ENCODE measurements at regions not wholly inside any gene's neighbourhood (a gene's known extent, or its start where the extent isn't known, plus 50 kb on each side); places are given as distances from the start of the nearest gene placed in this dataset.
"Not testable (repeated sequence)": the region's sequence is repeated elsewhere in the genome, so short reads cannot be mapped to it uniquely, and the experiment has no call there.

DNA sequence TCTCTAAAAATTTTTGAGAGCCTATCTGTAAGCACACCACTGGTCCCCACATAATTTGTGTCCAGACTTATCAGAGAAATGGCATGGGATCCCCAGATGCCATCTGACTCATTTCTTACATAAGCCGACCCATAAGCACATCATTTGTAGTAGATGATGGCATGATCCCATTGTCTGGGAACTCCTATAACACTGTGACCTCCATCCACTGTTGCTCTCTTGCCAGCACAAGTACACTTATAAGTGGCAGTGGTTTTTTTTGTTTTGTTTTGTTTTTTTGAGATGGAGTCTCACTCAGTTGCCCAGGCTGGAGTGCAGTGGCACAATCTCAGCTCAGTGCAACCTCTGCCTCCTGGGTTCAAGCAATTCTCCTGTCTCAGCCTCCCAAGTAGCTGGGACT lies 350.7 kb upstream of the ZFHX3 start:
- DNase-seq; ATAC-seq (ENCODE audit: poor library complexity); intact Hi-C loops (cut with DNase I): not testable (repeated sequence)

DNA sequence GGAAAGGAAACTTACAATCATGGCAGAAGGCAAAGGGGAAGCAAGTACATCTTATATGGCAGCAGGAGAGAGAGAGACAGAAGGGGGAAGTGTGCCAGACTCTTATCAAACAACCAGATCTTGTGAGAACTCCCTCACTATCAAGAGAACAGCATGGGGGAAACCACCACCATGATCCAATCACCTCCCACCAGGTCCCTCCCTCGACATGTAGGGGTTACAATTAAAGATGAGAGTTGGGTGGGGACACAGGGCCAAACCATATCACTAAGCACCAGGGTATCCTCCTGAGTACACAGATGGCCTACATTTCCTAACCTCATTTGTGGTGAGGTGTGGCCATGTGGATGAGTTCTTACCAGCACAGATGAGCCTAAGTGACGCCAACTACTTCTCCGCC lies 348.6 kb upstream of the ZFHX3 start:
- DNase-seq (no peak), ATAC-seq (ENCODE audit: poor library complexity) (no peak)
- intact Hi-C loops (cut with DNase I), result no loop called here

DNA sequence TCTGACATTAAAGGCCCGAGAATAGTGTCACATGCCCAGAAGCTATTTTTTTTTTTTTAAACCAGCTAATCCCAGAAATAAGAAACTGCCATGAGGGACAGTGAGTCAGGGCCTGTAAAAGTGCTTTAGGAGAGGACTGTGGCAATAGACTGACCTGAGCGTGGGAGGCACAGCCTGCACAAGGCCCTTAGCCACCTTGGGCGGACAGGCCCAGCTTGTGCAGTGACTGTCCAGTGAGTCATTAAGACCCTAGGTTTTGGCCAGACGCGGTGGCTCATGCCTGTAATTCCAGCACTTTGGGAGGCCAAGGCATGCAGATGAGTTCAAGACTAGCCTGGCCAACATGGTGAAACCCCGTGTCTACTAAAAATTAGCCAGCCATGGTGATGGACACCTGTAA lies 343.0 kb upstream of the ZFHX3 start:
- ATAC-seq (ENCODE audit: poor library complexity), result no peak
- intact Hi-C loops (cut with DNase I), result no loop called here
- DNase-seq, result no peak

DNA sequence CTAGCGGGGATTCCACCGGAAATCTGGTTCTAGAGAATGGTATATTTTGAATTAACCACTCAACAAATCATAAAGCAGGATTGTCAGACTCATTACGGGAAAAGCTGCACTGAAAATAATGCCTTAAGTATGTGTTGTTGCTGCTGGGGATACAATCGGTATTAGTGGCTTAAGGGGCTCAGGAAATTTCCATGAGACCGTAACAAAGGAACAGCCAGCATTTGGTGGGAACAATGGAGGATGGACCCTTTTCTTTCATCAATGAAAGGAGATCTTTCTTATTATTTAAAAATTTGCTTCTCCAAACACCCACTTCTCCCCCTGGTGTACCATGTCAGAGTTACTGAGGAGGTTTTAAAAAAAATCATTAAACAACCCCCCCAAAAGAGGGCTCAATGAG lies 342.6 kb upstream of the ZFHX3 start:
- DNase-seq (no peak), ATAC-seq (ENCODE audit: poor library complexity) (no peak)
- intact Hi-C loops (cut with DNase I), result no loop called here

DNA sequence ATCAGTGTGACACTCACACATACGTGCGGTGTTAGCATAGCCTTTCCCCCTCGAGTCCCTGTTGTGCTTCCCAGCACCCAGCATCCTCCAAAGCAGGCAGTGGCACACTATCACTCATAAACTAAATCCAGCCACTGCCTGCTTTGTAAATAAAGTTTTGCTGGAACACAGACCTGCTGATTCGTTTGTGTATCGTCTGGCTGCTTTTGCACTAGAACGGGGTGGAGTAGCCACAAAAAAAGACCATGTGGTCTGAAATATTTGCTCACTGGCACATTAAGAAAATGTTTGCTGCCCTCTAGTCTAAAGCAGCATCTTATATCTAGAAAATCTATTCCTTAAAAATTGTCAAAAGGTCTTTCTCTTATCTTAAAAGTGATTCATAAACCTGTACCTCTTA lies 341.2 kb upstream of the ZFHX3 start:
- intact Hi-C loops (cut with DNase I), result no loop called here
- no peak for ATAC-seq (ENCODE audit: poor library complexity)
- DNase-seq, result no peak

DNA sequence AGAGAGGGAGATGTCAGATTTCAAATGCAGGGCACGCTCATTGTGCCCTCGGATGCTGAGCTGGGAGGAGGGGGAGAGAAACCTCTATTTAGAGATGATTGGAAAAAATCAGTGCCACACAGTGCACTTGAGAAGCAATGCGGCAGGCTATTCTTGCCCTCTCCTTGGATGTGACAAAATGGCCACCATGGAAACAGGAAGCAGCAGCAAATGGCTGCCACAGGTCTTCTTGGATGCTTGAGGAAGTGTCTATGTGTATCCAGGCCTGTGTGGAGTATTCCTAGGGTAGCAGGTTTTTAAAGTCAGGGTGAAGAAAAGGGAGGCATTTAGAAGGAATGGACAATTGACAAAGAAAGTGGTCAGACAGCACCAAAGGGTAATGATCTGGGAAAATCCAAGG lies 340.1 kb upstream of the ZFHX3 start:
- ATAC-seq (ENCODE audit: poor library complexity) (no peak), DNase-seq (no peak)
- intact Hi-C loops (cut with DNase I), result no loop called here

DNA sequence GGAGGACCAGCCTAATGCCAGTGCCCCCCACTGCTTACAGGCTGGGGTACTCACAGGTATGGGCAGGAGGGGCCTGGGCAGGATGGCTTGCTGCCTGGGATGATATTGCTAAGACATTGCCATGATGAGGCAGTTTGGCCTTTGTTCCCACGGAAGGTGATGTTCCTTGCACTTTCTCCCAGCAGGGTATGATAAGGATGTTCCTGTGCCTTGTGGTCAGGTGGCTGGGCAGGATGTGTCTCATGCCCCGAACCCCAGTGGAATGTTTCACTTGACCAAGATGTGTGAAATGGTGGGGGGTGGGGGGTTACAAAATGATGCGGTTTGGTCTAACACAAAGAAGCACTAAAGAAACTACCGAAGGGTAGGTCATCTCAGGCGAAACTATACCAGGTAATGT lies 337.8 kb upstream of the ZFHX3 start:
- intact Hi-C loops (cut with DNase I), result no loop called here
- DNase-seq (no peak), ATAC-seq (ENCODE audit: poor library complexity) (no peak)

DNA sequence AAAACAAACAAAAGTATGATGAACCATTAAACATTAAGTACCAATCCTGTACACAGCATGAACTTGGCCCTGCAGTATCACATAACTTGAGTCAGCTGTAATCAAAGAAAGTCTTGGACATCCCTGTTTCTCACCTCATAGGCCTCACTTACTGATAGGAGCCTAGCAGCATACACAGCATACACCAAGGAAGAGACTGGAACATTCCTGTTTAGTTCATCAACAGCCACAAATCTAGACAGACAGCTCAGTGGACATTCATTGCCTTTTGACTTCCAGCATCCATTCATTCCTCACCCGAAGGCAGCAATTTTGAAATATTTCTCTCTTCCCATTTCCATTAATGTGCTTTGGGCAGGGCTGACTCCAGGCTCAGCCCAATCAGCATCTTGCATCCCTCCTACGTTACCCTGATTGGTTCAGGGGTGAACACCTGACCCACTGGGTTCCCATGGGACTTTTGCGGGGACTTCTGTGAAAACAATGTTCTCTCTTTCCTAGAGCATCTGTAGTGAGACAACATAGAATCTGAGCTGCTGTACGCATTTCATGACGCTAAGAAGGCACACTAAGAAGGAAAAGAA lies 336.7 kb upstream of the ZFHX3 start:
- intact Hi-C loops (cut with DNase I), result no loop called here
- ATAC-seq (ENCODE audit: poor library complexity) (no peak), DNase-seq (no peak)

DNA sequence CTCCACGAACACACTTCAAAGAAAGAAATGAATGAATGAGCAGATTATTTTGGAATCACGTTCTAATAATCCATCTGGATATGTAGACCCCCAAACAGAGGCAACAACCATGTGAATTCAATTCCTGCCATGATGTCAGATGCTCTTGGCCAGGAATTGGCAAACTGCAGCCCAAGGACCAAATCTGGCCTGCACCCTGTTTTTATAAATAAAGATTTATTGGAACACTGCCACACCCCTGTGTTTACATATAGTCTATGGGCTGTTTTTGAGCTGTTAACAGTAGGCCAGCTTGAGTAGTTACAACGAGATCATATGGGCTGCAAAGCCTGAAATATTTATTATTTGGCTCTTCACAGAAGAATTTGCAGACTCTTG lies 336.0 kb upstream of the ZFHX3 start:
- intact Hi-C loops (cut with DNase I), result no loop called here
- DNase-seq (no peak), ATAC-seq (ENCODE audit: poor library complexity) (no peak)

DNA sequence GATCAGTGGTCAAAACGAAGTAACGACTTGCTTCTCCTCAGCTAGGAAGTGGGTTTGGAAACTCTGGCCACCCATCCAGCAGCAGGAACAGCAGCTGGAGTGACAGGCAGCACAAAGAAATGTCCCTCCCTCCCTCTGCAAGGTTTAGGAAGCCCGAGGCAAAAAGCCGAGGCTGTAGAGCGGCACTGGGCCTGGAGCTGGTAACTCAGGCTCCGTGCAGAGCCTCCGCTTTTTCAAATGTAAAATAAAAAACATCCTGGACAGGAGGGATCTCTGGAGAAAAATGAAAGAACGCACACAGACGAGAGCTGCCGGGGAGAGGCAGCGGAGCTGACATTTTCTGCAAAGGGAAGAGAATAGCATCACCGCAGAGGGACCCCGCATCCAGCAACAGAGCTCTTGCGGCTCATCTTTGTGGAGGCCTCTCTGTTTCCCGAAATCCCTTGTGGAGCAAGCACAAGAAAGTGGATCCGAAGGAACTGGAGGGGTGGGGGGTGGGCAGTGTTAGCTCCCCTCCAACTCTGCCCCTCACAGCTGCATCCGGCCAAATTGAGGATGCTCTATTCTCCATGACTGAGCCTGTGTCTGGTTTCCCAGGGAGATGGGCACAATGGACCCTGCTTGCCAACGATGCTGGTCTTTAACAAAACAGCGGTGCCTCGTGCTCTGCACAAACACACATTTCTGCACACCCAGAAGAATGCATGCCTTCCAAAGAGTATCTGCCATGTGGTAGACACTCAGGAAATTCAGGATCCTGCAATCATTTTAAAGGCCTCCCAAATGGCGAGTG lies 335.5 kb upstream of the ZFHX3 start:
- intact Hi-C loops (cut with DNase I), result no loop called here
- ATAC-seq (ENCODE audit: poor library complexity) (no peak), DNase-seq (no peak)

DNA sequence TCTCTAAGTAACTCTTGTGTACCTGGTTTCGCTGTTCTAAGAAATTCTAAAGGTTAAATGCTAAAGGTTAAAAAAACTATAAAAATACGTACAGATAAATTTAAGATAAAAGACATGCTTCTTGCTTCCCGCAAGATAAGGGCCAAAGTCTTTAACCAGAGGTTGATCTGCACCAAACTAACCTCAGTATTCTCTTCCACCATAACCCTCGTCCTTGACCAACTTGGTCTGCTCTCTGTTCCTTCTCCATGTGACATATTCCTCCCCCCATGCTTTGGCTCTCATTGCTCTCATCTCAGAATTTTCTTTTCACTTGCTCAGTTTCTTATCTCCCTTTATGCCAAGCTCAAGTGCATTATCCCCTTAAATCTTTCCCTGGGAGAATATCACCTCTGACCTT lies 330.5 kb upstream of the ZFHX3 start:
- ATAC-seq (ENCODE audit: poor library complexity), result no peak
- intact Hi-C loops (cut with DNase I), result no loop called here
- DNase-seq, result no peak

DNA sequence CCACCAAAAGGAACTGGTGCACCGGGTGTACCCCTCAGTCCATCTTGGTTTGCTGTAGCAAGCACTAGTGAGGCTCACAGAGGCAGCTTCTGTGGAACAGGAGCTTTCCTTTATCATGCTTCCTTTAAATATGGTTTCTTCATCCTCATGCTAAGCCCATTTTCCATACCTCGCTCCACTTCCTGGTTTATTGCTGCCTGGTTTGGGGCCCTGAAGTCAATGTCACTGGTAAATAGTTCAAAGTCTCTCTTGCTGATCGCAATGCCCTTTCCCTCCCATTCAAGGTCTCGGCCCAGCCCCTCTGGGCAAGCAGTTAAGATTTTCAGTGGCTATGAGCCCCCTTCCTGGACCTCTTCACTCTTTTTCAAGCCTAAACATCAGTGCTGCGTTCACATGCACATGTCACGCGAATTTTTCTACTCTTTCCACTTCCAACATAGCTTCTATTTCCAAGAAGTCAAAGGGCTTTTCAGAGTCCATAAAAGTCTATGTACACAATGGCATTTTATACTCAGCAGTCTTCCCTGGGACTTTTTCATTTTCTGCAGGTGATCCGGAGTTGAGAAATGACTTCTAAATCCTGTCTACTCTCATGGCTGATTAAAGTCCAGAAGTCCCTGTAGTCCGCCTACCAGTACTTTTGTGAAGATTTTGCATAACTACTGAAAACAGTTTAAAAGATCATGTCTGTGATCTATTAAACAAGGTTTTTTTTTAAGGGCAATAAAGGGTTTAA lies 323.8 kb upstream of the ZFHX3 start:
- DNase-seq (no peak), ATAC-seq (ENCODE audit: poor library complexity) (no peak)
- intact Hi-C loops (cut with DNase I), result no loop called here

DNA sequence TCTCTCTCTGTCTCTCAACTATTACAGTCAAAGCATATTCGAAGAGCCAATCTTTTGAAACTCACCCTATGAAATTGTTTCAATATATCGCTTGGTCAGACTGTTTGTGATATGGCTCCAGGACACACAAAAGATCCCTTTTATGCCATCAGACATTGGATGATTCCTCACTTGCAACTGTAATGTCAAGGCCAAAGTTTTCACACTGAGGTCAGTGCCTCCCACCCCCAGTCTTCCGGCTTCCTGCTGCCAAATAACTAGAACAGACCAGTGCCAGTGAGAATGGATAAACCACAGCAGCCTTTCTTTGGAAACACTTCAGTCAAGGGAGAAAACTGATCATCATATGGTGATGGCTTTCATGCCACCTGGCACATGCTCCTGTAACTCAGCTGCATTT lies 321.9 kb upstream of the ZFHX3 start:
- DNase-seq (no peak), ATAC-seq (ENCODE audit: poor library complexity) (no peak)
- intact Hi-C loops (cut with DNase I), result no loop called here

DNA sequence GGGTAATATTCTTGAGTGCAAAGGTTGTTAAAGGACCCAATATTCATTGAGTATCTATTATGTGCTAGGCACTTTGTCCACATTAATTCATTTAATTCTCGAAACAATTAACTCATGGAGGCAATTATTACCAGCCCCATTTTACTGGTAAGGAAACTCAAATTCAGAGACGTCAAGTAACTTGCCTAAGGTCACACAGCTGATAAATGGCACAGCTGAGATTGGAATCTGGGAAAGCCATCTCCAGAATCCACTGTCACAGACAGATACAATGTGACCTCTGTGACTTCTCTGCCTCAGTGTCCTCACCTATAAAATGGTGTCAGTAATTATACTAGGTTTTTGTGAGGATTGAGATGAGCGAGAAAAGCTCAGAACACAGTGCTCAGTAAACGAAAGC lies 320.8 kb upstream of the ZFHX3 start:
- no peak for ATAC-seq (ENCODE audit: poor library complexity)
- intact Hi-C loops (cut with DNase I), result no loop called here
- DNase-seq, result no peak

DNA sequence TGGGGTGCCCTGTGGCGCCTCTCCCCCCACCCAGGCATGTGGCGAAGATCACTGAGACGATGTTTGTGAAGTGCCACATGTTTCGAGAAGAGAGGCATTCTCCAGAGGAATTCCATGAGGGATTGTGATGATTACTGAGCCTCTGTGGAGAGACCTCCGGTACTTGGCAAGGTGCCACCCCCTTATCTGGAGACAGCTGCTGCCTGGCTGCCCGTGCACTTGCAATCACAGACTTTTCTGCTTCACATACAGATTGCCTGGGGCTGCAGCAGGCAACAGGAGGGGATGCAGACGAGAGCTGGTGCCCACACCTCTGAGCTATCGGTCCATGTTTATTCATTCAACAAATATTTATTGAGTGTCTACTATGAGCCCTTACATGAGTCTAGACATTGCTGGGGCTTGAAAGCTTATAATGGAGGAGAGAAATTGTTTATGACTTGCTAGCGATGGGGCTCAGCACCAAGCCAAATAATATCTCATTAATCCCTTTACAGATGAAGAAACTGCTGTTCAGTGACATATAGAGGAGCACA lies 317.2 kb upstream of the ZFHX3 start:
- no peak for ATAC-seq (ENCODE audit: poor library complexity)
- no peak for DNase-seq
- intact Hi-C loops (cut with DNase I), result no loop called here

DNA sequence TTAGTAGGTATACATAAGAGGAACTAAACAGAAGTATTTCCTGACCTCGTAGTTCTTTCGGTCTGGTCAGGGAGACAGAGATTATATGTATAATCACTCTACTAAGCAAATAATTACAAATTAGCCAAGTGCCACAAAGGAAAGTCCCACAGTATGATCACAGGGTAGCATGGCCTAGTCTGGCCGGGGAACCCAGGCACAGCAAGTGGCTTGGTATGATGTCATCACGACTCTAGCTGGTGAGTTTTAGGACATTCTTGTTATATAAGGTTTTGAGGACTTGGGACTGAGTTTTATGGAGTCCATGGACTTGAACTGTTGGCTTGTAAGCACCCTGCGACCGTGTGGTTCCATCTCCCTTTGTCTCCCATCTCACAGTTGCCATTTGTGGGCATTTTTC lies 316.5 kb upstream of the ZFHX3 start:
- intact Hi-C loops (cut with DNase I), result no loop called here
- no peak for DNase-seq
- no peak for ATAC-seq (ENCODE audit: poor library complexity)

DNA sequence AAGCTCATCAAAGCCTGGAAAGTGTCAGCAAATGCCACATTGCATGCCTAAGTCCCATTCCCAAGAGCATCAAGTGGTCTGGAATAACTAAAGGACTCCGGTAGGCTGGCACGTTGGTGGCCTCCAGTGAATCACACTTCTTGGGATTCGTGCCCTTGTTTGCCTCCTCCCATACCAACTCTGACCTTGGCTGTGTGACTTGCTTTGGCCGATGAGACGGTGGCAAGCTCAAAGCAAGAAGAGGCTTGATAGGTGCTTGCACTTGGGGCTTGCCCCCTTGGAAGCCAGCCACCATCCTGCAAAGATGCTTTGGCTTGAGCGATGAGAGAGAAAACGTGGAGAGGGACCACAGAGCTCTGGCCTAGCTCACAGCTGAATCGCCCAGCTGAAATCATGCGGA lies 313.1 kb upstream of the ZFHX3 start:
- intact Hi-C loops (cut with DNase I), result no loop called here
- ATAC-seq (ENCODE audit: poor library complexity), result no peak
- no peak for DNase-seq

DNA sequence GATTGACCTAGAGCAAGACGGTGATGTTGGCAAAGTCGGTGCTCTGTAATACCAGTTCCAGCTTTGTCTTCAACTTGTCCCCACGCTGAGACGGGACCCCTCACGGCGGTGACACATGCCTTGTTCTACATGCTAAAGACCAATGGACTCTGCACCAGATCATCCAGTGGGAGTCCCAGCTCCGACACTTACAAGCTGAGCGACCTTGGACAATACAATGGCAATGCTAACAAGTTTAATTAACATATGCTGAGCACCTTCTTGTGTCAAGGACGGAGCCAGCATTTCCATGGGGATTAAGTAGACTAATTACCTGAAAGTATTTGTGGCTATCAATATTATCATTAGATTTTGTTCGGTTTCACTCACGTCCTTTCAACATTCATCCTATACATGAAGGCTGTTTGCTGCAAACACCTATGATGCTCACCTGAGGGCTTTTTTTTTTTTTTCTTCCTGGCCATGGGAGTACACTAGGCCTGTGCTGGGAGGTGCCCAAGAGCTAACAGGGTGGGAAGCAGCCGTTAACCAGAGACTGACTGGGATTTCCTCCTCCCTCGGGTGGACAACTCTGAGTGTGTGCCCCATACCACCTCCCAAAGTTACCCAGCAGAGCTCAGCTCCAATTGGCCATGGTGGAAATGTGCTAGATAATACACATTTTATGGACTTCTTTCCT lies 308.6 kb upstream of the ZFHX3 start:
- DNase-seq, result no peak
- intact Hi-C loops (cut with DNase I), result no loop called here
- ATAC-seq (ENCODE audit: poor library complexity), result no peak

DNA sequence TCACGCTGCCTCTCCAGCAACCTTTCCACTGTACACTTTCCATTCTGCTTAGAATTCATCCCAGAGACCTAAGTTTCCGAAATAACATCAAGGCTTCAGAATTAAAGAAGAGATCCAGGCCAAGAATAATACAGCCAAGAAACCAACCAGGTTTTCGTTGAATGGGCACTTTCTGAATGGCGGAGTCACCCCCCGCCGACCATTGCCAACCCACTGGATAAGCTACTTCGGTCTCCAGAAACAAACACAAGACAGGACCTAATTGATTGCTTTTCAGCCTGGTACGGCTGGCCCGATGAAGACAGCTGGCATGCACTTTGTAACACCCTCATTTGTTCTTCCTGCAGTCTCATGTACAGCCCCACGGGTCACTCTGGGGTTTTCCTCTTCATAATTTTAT lies 308.1 kb upstream of the ZFHX3 start:
- no peak for DNase-seq
- no peak for ATAC-seq (ENCODE audit: poor library complexity)
- intact Hi-C loops (cut with DNase I), result no loop called here

DNA sequence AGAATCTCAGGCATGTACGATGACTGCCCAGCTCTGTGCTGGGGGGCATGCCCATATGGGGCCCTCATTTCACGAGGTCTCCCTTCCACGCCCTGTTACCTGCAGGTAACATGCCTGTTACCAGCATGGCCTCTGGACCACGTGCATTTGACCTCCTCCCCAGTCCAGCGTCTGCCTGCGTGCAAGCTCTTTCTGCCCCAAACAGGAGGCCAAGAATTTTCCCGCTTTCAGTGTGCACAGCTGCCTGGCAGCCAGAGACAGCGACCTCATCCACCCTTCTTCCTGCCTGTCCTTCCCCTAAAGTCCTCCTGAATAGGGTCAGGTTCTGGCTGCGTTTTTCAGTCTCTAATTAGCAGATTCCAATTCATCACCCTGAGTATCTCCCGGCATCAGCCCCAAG lies 306.5 kb upstream of the ZFHX3 start:
- no peak for ATAC-seq (ENCODE audit: poor library complexity)
- intact Hi-C loops (cut with DNase I), result no loop called here
- no peak for DNase-seq

Data from Right ventricle myocardium superior (tissue), 1 donor.